HCT116 (cell line): ENCODE measurements at regions not wholly inside any gene's neighbourhood (a gene's known extent, or its start where the extent isn't known, plus 50 kb on each side); places are given as distances from the start of the nearest gene placed in this dataset.

ENCODE experiments used
- ATAC-seq: fragments of 200-7000 bp; cut with Tn5 transposase; 2 replicates; pipeline ENCODE4 v1.9.1; 2020; ENCODE audit warnings: mild to moderate bottlenecking, moderate library complexity
- BruUV-seq: library from RNA; stranded (reverse); fragments of 400-500 nt; replicated peaks from 2 replicates; lab custom pipeline; 2021; lab: Mats Ljungman, UMichigan
- CTCF ChIA-PET: fragments of 300-600 bp; sonication (Branson Sonifier 250); formaldehyde crosslinking; loops from one replicate; lab custom pipeline; 2021; ENCODE audit warnings: antibody characterized with exemption; lab: Charles Lee
- POLR2A ChIA-PET: fragments of 300-600, 350-600 bp; sonication (Branson Sonifier 250); formaldehyde crosslinking; loops from one replicate; lab custom pipeline; 2021; ENCODE audit warnings: antibody characterized with exemption; lab: Charles Lee
- RAD21 ChIA-PET, 2 experiments: fragments of 300-600 bp; sonication (Branson Sonifier 250); formaldehyde crosslinking; loops; one replicate each; lab custom pipeline; 2023; ENCODE audit warnings: low total read pairs in 2 of 2; ENCODE audit not compliant: uncharacterized antibody in 2 of 2, unreplicated experiment in 2 of 2, low non-redundant PET in 1 of 2; lab: Charles Lee
- DNase-seq: peaks from one replicate; pipeline ENCODE4 v3.0.0-alpha.2; 2010; ENCODE audit warnings: low read depth, low spot score
- H2AFZ ChIP-seq: fragments of 200-600 bp; shearing (Covaris generic), sonication (generic); 2 replicates; pipeline ENCODE4 v1.6.1; 2017; ENCODE audit warnings: low read depth, mixed run types, mixed read lengths, antibody characterized with exemption, low read length; ENCODE audit not compliant: poor library complexity, severe bottlenecking
- H3K27ac ChIP-seq: 2 replicates; pipeline ENCODE4 v1.5.1; 2012; ENCODE audit warnings: low read depth, low read length
- H3K27me3 ChIP-seq: fragments of 200-600 bp; sonication (generic); 2 replicates; pipeline ENCODE4 v1.6.1; 2016; ENCODE audit warnings: mixed run types, low read length, mixed read lengths; ENCODE audit not compliant: insufficient read depth
- H3K36me3 ChIP-seq, 2 experiments: fragments of 200-500 bp in 1 of 2; fragments of 200-600 bp in 1 of 2; sonication (Bioruptor generic) in 1 of 2; sonication (generic) in 1 of 2; 2 replicates each; pipeline versions ENCODE4 v1.5.1 to v1.6.1; 2014 to 2016; ENCODE audit warnings: low read length in 2 of 2, inconsistent platforms in 1 of 2, mixed read lengths in 1 of 2, mixed run types in 1 of 2; ENCODE audit not compliant: insufficient read depth in 2 of 2, control insufficient read depth in 1 of 2
- H3K4me1 ChIP-seq, 2 experiments: fragments of 200-600 bp in 1 of 2; sonication (generic) in 1 of 2; 2 replicates each; pipeline versions ENCODE4 v1.5.1 to v1.6.1; 2012 to 2017; ENCODE audit warnings: low read length in 2 of 2, inconsistent platforms in 1 of 2, mild to moderate bottlenecking in 1 of 2, mixed read lengths in 1 of 2, mixed run types in 1 of 2, moderate library complexity in 1 of 2; ENCODE audit not compliant: insufficient read depth in 2 of 2, control insufficient read depth in 1 of 2
- H3K4me2 ChIP-seq: fragments of 200-600 bp; sonication (generic); 2 replicates; pipeline ENCODE4 v1.6.1; 2017; ENCODE audit warnings: mixed run types, low read length, mixed read lengths
- H3K4me3 ChIP-seq, 2 experiments: fragments of 200-600 bp in 1 of 2; sonication (generic) in 1 of 2; replicated peaks in 1 of 2; 2 replicates each; pipeline ENCODE4 v1.5.1; 2011 to 2016; ENCODE audit warnings: low read length in 2 of 2, control low read depth in 1 of 2, low read depth in 1 of 2, mild to moderate bottlenecking in 1 of 2, mixed read lengths in 1 of 2, mixed run types in 1 of 2
- H3K79me2 ChIP-seq: fragments of 200-600 bp; sonication (generic); 2 replicates; pipeline ENCODE4 v1.6.1; 2017; ENCODE audit warnings: mild to moderate bottlenecking, mixed run types, low read length, moderate library complexity, mixed read lengths; ENCODE audit not compliant: insufficient read depth
- H3K9ac ChIP-seq: fragments of 200-600 bp; sonication (generic); 2 replicates; pipeline ENCODE4 v1.6.1; 2016; ENCODE audit warnings: low read length, mixed read lengths
- H3K9me2 ChIP-seq: fragments of 200-600 bp; sonication (generic), shearing (Covaris generic); 2 replicates; pipeline ENCODE4 v1.6.1; 2017; ENCODE audit warnings: mixed run types, mild to moderate bottlenecking, moderate library complexity; ENCODE audit not compliant: insufficient read depth
- H3K9me3 ChIP-seq, 2 experiments: fragments of 200-500 bp in 1 of 2; fragments of 200-600 bp in 1 of 2; sonication (Bioruptor generic) in 1 of 2; sonication (generic) in 1 of 2; 2 replicates each; pipeline ENCODE4 v1.6.1; 2014 to 2017; ENCODE audit warnings: low read length in 2 of 2, mixed read lengths in 2 of 2, inconsistent platforms in 1 of 2, low read depth in 1 of 2, mild to moderate bottlenecking in 1 of 2, mixed run types in 1 of 2, moderate library complexity in 1 of 2; ENCODE audit not compliant: control insufficient read depth in 1 of 2, insufficient read depth in 1 of 2
- H4K20me1 ChIP-seq: fragments of 200-600 bp; sonication (generic), shearing (Covaris generic); 2 replicates; pipeline ENCODE4 v1.6.1; 2017; ENCODE audit warnings: mixed run types, mild to moderate bottlenecking, moderate library complexity; ENCODE audit not compliant: insufficient read depth
- CBX3 ChIP-seq: IDR thresholded peaks from 2 replicates; pipeline ENCODE4 v1.6.1; 2012; ENCODE audit warnings: low read depth
- CEBPB ChIP-seq: IDR thresholded peaks from 2 replicates; pipeline ENCODE4 v1.6.1; 2012; ENCODE audit warnings: low read depth
- CTCF ChIP-seq, 3 experiments: fragments of 200-600 bp in 1 of 3; sonication (generic) in 1 of 3; IDR thresholded peaks in 2 of 3; conservative IDR thresholded peaks in 1 of 3; 2 replicates each; pipeline ENCODE4 v1.5.1; 2012 to 2017; ENCODE audit warnings: low read depth in 2 of 3, low read length in 2 of 3, antibody characterized with exemption in 1 of 3, borderline replicate concordance in 1 of 3, control low read depth in 1 of 3, mild to moderate bottlenecking in 1 of 3, mixed read lengths in 1 of 3, mixed run types in 1 of 3, moderate library complexity in 1 of 3; ENCODE audit not compliant: insufficient read depth in 1 of 3
- EGR1 ChIP-seq: IDR thresholded peaks from 2 replicates; pipeline ENCODE4 v1.6.1; 2012; ENCODE audit warnings: low read depth
- EZH2 ChIP-seq: fragments of 200-600 bp; sonication (generic); IDR thresholded peaks from 2 replicates; pipeline ENCODE4 v1.6.1; 2017; ENCODE audit warnings: antibody characterized with exemption, mixed run types
- EZH2phosphoT487 ChIP-seq: fragments of 200-600 bp; IDR thresholded peaks from 2 replicates; pipeline ENCODE4 v1.6.1; 2018; ENCODE audit warnings: antibody characterized with exemption, borderline replicate concordance
- FOSL1 ChIP-seq: IDR thresholded peaks from 2 replicates; pipeline ENCODE4 v1.6.1; 2012; ENCODE audit warnings: low read depth
- JUND ChIP-seq: IDR thresholded peaks from 2 replicates; pipeline ENCODE4 v1.6.1; 2012
- MAX ChIP-seq: IDR thresholded peaks from 2 replicates; pipeline ENCODE4 v1.6.1; 2012
- POLR2AphosphoS5 ChIP-seq: IDR thresholded peaks from 2 replicates; pipeline ENCODE4 v1.6.1; 2011; ENCODE audit warnings: mild to moderate bottlenecking, low read depth, low read length, moderate library complexity
- SIN3A ChIP-seq: IDR thresholded peaks from 2 replicates; pipeline ENCODE4 v1.6.1; 2012; ENCODE audit warnings: low read depth
- SP1 ChIP-seq: IDR thresholded peaks from 2 replicates; pipeline ENCODE4 v1.6.1; 2012; ENCODE audit warnings: low read depth
- SRF ChIP-seq: IDR thresholded peaks from 2 replicates; pipeline ENCODE4 v1.6.1; 2012; ENCODE audit warnings: low read depth
- TCF7L2 ChIP-seq: IDR thresholded peaks from 2 replicates; pipeline ENCODE4 v1.7.0; 2011; ENCODE audit warnings: borderline replicate concordance, inconsistent platforms; ENCODE audit not compliant: insufficient read depth, insufficient read length; ENCODE audit errors: extremely low read depth
- YY1 ChIP-seq: IDR thresholded peaks from 2 replicates; pipeline ENCODE4 v1.6.1; 2011; ENCODE audit warnings: low read length, low read depth, moderate library complexity, mild to moderate bottlenecking; ENCODE audit not compliant: insufficient replicate concordance; ENCODE audit errors: extremely low read depth
- intact Hi-C: fragments of 100-400 bp; cut with micrococcal nuclease; formaldehyde crosslinking; loops from 2 replicates; pipeline ENCODE4 v1.10.0; 2022
- TF ChIP-seq, protein P1 (sequence below): IDR thresholded peaks from 2 replicates; pipeline ENCODE4 v1.6.1; 2012
- TF ChIP-seq, protein P2 (sequence below): IDR thresholded peaks from 2 replicates; pipeline ENCODE4 v1.6.1; 2011; ENCODE audit warnings: mild to moderate bottlenecking, low read length, moderate library complexity; ENCODE audit not compliant: insufficient replicate concordance; ENCODE audit errors: extremely low read depth

GRCh38 chr3:170721563-170721962 lies 135.7 kb upstream of the SLC7A14 start:
- H3K9ac ChIP-seq: no peak overlapping the region
- TF ChIP-seq MAX (no peak), YY1 (no peak), FOSL1 (no peak), EGR1 (no peak), SRF (no peak), CBX3 (no peak), JUND (no peak), CEBPB (no peak), EZH2 (no peak), CTCF (IDR thresholded peaks at IDR 0.05 in 2 of 3, conservative IDR thresholded peaks at IDR 0.05 in 1 of 3; ENCODE audit: borderline replicate concordance in 1 of 3, insufficient read depth in 1 of 3, low read depth in 2 of 3, low read length in 2 of 3) (no peak), SP1 (no peak), TCF7L2 (no peak), SIN3A (no peak), EZH2phosphoT487 (no peak), POLR2AphosphoS5 (no peak)
- TF ChIP-seq, protein P1, sequence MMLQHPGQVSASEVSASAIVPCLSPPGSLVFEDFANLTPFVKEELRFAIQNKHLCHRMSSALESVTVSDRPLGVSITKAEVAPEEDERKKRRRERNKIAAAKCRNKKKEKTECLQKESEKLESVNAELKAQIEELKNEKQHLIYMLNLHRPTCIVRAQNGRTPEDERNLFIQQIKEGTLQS: no peak
- TF ChIP-seq, protein P2, sequence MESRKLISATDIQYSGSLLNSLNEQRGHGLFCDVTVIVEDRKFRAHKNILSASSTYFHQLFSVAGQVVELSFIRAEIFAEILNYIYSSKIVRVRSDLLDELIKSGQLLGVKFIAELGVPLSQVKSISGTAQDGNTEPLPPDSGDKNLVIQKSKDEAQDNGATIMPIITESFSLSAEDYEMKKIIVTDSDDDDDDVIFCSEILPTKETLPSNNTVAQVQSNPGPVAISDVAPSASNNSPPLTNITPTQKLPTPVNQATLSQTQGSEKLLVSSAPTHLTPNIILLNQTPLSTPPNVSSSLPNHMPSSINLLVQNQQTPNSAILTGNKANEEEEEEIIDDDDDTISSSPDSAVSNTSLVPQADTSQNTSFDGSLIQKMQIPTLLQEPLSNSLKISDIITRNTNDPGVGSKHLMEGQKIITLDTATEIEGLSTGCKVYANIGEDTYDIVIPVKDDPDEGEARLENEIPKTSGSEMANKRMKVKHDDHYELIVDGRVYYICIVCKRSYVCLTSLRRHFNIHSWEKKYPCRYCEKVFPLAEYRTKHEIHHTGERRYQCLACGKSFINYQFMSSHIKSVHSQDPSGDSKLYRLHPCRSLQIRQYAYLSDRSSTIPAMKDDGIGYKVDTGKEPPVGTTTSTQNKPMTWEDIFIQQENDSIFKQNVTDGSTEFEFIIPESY: no peak
- no peaks in the 10 kb centered on the region for H3K36me3 ChIP-seq
- H3K4me1 ChIP-seq: peaks cover 0 to 6% of the 10 kb centered on the region in 2 experiments; a peak in 2 of 4 replicates
- H3K9me2 ChIP-seq: no peaks in the 10 kb centered on the region
- ChIA-PET POLR2A (no interaction called here), CTCF (no interaction called here), RAD21 (no interaction called here)
- no peaks in the 10 kb centered on the region for H3K9me3 ChIP-seq
- no TSS peak for BruUV-seq
- no peaks in the 10 kb centered on the region for H4K20me1 ChIP-seq
- H3K4me2 ChIP-seq: no peak overlapping the region
- no peak overlapping the region for H3K27ac ChIP-seq
- no peak overlapping the region for H3K4me3 ChIP-seq
- no peak overlapping the region for H2AFZ ChIP-seq
- ATAC-seq: no peak
- H3K27me3 ChIP-seq: no peaks in the 10 kb centered on the region
- intact Hi-C loops: no loop called here
- DNase-seq: no peak
- H3K79me2 ChIP-seq: no peaks in the 10 kb centered on the region
